GM12878 (cell line): ENCODE measurements at regions not wholly inside any gene's neighbourhood (a gene's known extent, or its start where the extent isn't known, plus 50 kb on each side); places are given as distances from the start of the nearest gene placed in this dataset.

Experiments used
- ATAC-seq: fragments of 200-7000 bp; cut with Tn5 transposase; 3 replicates; pipeline ENCODE4 v1.9.1; 2020; ENCODE audit warnings: mild to moderate bottlenecking, moderate library complexity
- BruUV-seq: library from RNA; stranded (reverse); fragments of 400-500 nt; replicated peaks from 2 replicates; lab custom pipeline; 2021; lab: Mats Ljungman, UMichigan
- CTCF ChIA-PET: fragments of 300-600 bp; sonication (Branson Sonifier 250); formaldehyde crosslinking; extraction: SDS; loops from one replicate; lab custom pipeline; 2021; ENCODE audit warnings: inconsistent platforms; lab: Yijun Ruan, JAX
- POLR2A ChIA-PET: fragments of 350-600 bp; formaldehyde crosslinking; extraction: SDS; loops from one replicate; lab custom pipeline; 2021; ENCODE audit warnings: inconsistent platforms; lab: Charles Lee
- RAD21 ChIA-PET: fragments of 300-600 bp; sonication (Branson Sonifier 250); formaldehyde crosslinking; loops from one replicate; lab custom pipeline; 2023; ENCODE audit warnings: antibody characterized with exemption; ENCODE audit not compliant: unreplicated experiment; lab: Charles Lee
- SMC1A ChIA-PET: fragments of 300-600 bp; sonication (Branson Sonifier 250); formaldehyde crosslinking; loops from one replicate; lab custom pipeline; 2023; ENCODE audit not compliant: unreplicated experiment, uncharacterized antibody; lab: Charles Lee
- DNase-seq: peaks from one replicate; pipeline ENCODE4 v3.0.0-alpha.2; 2011; ENCODE audit warnings: low read depth, low spot score
- FAIRE-seq: peaks from 3 replicates; lab custom pipeline; 2011; peaks lifted over from hg19 to GRCh38; lab: Jason Lieb, UNC
- H2AFZ ChIP-seq: 2 replicates; pipeline ENCODE4 v1.6.0; 2011; ENCODE audit warnings: low read depth, low read length, control low read depth; ENCODE audit not compliant: control insufficient read depth
- H3K27ac ChIP-seq: 2 replicates; pipeline ENCODE4 v1.5.1; 2011; ENCODE audit warnings: control low read depth; ENCODE audit not compliant: control insufficient read depth, insufficient read depth
- H3K27me3 ChIP-seq, 2 experiments: replicated peaks in 1 of 2; 2 replicates each; pipeline versions ENCODE4 v1.6.0 to v1.6.1; 2011; ENCODE audit warnings: low read length in 1 of 2; ENCODE audit not compliant: control insufficient read depth in 2 of 2, insufficient read depth in 2 of 2
- H3K36me3 ChIP-seq, 2 experiments: 2 replicates each; pipeline ENCODE4 v1.5.1; 2011; ENCODE audit warnings: low read length in 1 of 2; ENCODE audit not compliant: control insufficient read depth in 2 of 2, insufficient read depth in 2 of 2
- H3K4me1 ChIP-seq: 2 replicates; pipeline ENCODE4 v1.6.1; 2011; ENCODE audit warnings: mild to moderate bottlenecking, low read length, moderate library complexity, mixed read lengths; ENCODE audit not compliant: control insufficient read depth, insufficient read depth
- H3K4me2 ChIP-seq: 2 replicates; pipeline ENCODE4 v1.6.0; 2011; ENCODE audit warnings: control low read depth; ENCODE audit not compliant: control insufficient read depth, insufficient read depth
- H3K4me3 ChIP-seq: fragments of 200-600 bp; sonication (generic); 2 replicates; pipeline ENCODE4 v1.5.1; 2016
- H3K79me2 ChIP-seq: 2 replicates; pipeline ENCODE4 v1.6.0; 2011; ENCODE audit warnings: low read length; ENCODE audit not compliant: control insufficient read depth, insufficient read depth
- H3K9ac ChIP-seq: 2 replicates; pipeline ENCODE4 v1.8.0; 2011; ENCODE audit warnings: low read length, control low read depth, mixed read lengths; ENCODE audit not compliant: control insufficient read depth, insufficient read depth
- H3K9me3 ChIP-seq: replicated peaks from 3 replicates; pipeline ENCODE4 v1.5.1; 2011; ENCODE audit warnings: mild to moderate bottlenecking, low read length; ENCODE audit not compliant: control insufficient read depth, insufficient read depth
- H4K20me1 ChIP-seq: 2 replicates; pipeline ENCODE4 v1.6.0; 2011; ENCODE audit not compliant: control insufficient read depth, insufficient read depth
- CEBPB ChIP-seq, 2 experiments: fragments of 150-350 bp in 1 of 2; IDR thresholded peaks; 2 replicates each; pipeline ENCODE4 v1.6.1; 2012 to 2014; ENCODE audit warnings: low read depth in 2 of 2, low read length in 2 of 2, borderline replicate concordance in 1 of 2, inconsistent platforms in 1 of 2
- CHD4 ChIP-seq: fragments of 200-600 bp; sonication (generic); IDR thresholded peaks from 2 replicates; pipeline ENCODE4 v1.6.1; 2016; ENCODE audit warnings: mild to moderate bottlenecking
- CREM ChIP-seq: IDR thresholded peaks from 2 replicates; pipeline ENCODE4 v1.6.1; 2014; ENCODE audit warnings: antibody characterized with exemption, low read depth
- MEF2A ChIP-seq: IDR thresholded peaks from 2 replicates; pipeline ENCODE4 v1.6.1; 2011; ENCODE audit warnings: low read depth, mild to moderate bottlenecking, low read length, moderate library complexity; ENCODE audit not compliant: insufficient read depth
- MTA2 ChIP-seq: fragments of 450-650 bp; IDR thresholded peaks from 2 replicates; pipeline ENCODE4 v1.6.1; 2016; ENCODE audit warnings: low read depth, mild to moderate bottlenecking, moderate library complexity
- NFXL1 ChIP-seq: fragments of 450-650 bp; IDR thresholded peaks from 2 replicates; pipeline ENCODE4 v1.6.1; 2017; ENCODE audit warnings: antibody characterized with exemption, mild to moderate bottlenecking, borderline replicate concordance
- RELA ChIP-seq: fragments of 450-650 bp; IDR thresholded peaks from 2 replicates; pipeline ENCODE4 v1.8.0; 2014; ENCODE audit warnings: borderline replicate concordance; ENCODE audit not compliant: partially characterized antibody
- TCF12 ChIP-seq: IDR thresholded peaks from 2 replicates; pipeline ENCODE4 v1.6.1; 2011; ENCODE audit warnings: low read depth, mild to moderate bottlenecking, low read length
- WGBS: methylation state at CpG from one replicate; pipeline ENCODE4 v1.1.6; 2016; ENCODE audit warnings: low lambda C conversion rate; ENCODE audit not compliant: insufficient replicate concordance, insufficient coverage; ENCODE audit errors: missing lambda C conversion rate; 5-methylcytosine and 5-hydroxymethylcytosine counted together
- in situ Hi-C: fragments of 300-500 bp; cut with MboI; formaldehyde crosslinking; loops from 9 replicates; pipeline ENCODE4 v1.14.3; 2018; ENCODE audit warnings: mixed read lengths
- intact Hi-C: fragments of 100-400 bp; cut with micrococcal nuclease; formaldehyde crosslinking; loops from one replicate; pipeline ENCODE4 v1.14.2; 2022; ENCODE audit not compliant: unreplicated experiment
- TF ChIP-seq, protein P1 (sequence below): fragments of 450-650 bp; conservative IDR thresholded peaks from 2 replicates; pipeline ENCODE4 v1.6.1; 2017; ENCODE audit warnings: mild to moderate bottlenecking, moderate library complexity
- TF ChIP-seq, protein P2 (sequence below): fragments of 450-650 bp; IDR thresholded peaks from 2 replicates; pipeline ENCODE4 v1.6.1; 2017; ENCODE audit warnings: mild to moderate bottlenecking, low read depth, inconsistent platforms; ENCODE audit not compliant: poor library complexity, severe bottlenecking

DNA sequence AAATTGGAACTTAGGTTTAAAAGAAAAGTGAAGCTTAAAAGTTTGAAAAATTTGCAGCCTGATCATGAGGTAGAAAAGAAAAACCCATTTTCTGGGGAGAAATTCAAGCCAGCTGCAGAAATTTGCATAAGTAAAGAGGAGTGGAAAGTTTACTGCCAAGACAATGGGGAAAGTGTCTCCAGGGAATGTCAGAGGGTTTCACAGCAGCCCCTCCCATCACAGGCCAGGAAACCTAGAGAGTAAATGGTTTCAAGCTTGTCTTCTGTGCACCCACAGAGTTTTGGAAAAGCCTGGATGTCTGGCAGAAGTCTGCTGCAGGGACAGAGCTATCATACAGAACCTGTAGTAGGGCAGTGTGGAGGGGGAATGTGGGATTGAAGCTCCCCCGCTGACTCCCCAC is 254.0 kb upstream of the FSIP2 start:
- ChIA-PET CTCF (interaction anchor here (0.8 kb wide), 1 partner anchor 18 kb away, joined by 3 read pairs; no protein-coding TSS in a partner anchor), POLR2A (no interaction called here), RAD21 (no interaction called here), SMC1A (no interaction called here)
- no TSS peak for BruUV-seq
- DNase-seq (no peak), ATAC-seq (no peak), FAIRE-seq (no peak)
- Histone ChIP-seq H3K9ac (no peak overlapping the region), H2AFZ (no peak overlapping the region), H3K4me2 (no peak overlapping the region), H3K9me3 (no peaks in the 10 kb centered on the region), H4K20me1 (no peaks in the 10 kb centered on the region), H3K4me1 (no peaks in the 10 kb centered on the region), H3K27me3 (no peaks in the 10 kb centered on the region), H3K4me3 (no peak overlapping the region), H3K79me2 (no peaks in the 10 kb centered on the region), H3K27ac (no peak overlapping the region), H3K36me3 (no peaks in the 10 kb centered on the region)
- TF ChIP-seq CEBPB (IDR thresholded peaks at IDR 0.05; ENCODE audit: borderline replicate concordance in 1 of 2, low read depth in 2 of 2, low read length in 2 of 2): no peak
- TF ChIP-seq CHD4: no peak
- no peak for TF ChIP-seq MTA2
- TF ChIP-seq, protein P1, sequence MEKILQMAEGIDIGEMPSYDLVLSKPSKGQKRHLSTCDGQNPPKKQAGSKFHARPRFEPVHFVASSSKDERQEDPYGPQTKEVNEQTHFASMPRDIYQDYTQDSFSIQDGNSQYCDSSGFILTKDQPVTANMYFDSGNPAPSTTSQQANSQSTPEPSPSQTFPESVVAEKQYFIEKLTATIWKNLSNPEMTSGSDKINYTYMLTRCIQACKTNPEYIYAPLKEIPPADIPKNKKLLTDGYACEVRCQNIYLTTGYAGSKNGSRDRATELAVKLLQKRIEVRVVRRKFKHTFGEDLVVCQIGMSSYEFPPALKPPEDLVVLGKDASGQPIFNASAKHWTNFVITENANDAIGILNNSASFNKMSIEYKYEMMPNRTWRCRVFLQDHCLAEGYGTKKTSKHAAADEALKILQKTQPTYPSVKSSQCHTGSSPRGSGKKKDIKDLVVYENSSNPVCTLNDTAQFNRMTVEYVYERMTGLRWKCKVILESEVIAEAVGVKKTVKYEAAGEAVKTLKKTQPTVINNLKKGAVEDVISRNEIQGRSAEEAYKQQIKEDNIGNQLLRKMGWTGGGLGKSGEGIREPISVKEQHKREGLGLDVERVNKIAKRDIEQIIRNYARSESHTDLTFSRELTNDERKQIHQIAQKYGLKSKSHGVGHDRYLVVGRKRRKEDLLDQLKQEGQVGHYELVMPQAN: no peak
- TF ChIP-seq, protein P2, sequence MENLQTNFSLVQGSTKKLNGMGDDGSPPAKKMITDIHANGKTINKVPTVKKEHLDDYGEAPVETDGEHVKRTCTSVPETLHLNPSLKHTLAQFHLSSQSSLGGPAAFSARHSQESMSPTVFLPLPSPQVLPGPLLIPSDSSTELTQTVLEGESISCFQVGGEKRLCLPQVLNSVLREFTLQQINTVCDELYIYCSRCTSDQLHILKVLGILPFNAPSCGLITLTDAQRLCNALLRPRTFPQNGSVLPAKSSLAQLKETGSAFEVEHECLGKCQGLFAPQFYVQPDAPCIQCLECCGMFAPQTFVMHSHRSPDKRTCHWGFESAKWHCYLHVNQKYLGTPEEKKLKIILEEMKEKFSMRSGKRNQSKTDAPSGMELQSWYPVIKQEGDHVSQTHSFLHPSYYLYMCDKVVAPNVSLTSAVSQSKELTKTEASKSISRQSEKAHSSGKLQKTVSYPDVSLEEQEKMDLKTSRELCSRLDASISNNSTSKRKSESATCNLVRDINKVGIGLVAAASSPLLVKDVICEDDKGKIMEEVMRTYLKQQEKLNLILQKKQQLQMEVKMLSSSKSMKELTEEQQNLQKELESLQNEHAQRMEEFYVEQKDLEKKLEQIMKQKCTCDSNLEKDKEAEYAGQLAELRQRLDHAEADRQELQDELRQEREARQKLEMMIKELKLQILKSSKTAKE: no peak
- no peak for TF ChIP-seq NFXL1
- TF ChIP-seq TCF12: no peak
- no peak for TF ChIP-seq CREM
- no peak for TF ChIP-seq RELA
- no peak for TF ChIP-seq MEF2A
- in situ Hi-C loops: no loop called here
- intact Hi-C loops: no loop called here
- WGBS: 71% methylated on average over 1 of the region's 1 CpG
